ENCODE measurements at regions not wholly inside any gene's neighbourhood (a gene's known extent, or its start where the extent isn't known, plus 50 kb on each side); places are given as distances from the start of the nearest gene placed in this dataset.

- TF ChIP-seq LCORL (IDR thresholded peaks at IDR 0.05) (peak; percentile 92; the same call in 1 of the 2 replicates), LCORL (CRISPR knock-in tag; IDR thresholded peaks at IDR 0.05) (peak; percentile 72; the same call in 1 of the 2 replicates), ZBTB20 (CRISPR knock-in tag; IDR thresholded peaks at IDR 0.05; ENCODE audit: borderline replicate concordance, low read depth) (peak; percentile 41; the same call in 1 of the 2 replicates), XBP1 (CRISPR knock-in tag; IDR thresholded peaks at IDR 0.05) (no peak), ZNF33B (CRISPR knock-in tag; IDR thresholded peaks at IDR 0.05) (no peak), ZNF234 (CRISPR knock-in tag; conservative IDR thresholded peaks at IDR 0.05) (no peak), NCOA2 (CRISPR knock-in tag; IDR thresholded peaks at IDR 0.05) (peak; percentile 89), RFXAP (CRISPR knock-in tag; IDR thresholded peaks at IDR 0.05; ENCODE audit: borderline replicate concordance) (no peak), SNAI1 (CRISPR knock-in tag; IDR thresholded peaks at IDR 0.05; ENCODE audit: borderline replicate concordance) (no peak), MAF1 (CRISPR knock-in tag; IDR thresholded peaks at IDR 0.05; ENCODE audit: borderline replicate concordance) (no peak), ZNF614 (CRISPR knock-in tag; IDR thresholded peaks at IDR 0.05; ENCODE audit: borderline replicate concordance) (peak; percentile 56; the same call in 1 of the 2 replicates)
- TF ChIP-seq, protein P1, sequence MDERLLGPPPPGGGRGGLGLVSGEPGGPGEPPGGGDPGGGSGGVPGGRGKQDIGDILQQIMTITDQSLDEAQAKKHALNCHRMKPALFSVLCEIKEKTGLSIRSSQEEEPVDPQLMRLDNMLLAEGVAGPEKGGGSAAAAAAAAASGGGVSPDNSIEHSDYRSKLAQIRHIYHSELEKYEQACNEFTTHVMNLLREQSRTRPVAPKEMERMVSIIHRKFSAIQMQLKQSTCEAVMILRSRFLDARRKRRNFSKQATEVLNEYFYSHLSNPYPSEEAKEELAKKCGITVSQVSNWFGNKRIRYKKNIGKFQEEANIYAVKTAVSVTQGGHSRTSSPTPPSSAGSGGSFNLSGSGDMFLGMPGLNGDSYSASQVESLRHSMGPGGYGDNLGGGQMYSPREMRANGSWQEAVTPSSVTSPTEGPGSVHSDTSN (CRISPR knock-in tag; IDR thresholded peaks at IDR 0.05): no peak
- TF ChIP-seq, protein P2, sequence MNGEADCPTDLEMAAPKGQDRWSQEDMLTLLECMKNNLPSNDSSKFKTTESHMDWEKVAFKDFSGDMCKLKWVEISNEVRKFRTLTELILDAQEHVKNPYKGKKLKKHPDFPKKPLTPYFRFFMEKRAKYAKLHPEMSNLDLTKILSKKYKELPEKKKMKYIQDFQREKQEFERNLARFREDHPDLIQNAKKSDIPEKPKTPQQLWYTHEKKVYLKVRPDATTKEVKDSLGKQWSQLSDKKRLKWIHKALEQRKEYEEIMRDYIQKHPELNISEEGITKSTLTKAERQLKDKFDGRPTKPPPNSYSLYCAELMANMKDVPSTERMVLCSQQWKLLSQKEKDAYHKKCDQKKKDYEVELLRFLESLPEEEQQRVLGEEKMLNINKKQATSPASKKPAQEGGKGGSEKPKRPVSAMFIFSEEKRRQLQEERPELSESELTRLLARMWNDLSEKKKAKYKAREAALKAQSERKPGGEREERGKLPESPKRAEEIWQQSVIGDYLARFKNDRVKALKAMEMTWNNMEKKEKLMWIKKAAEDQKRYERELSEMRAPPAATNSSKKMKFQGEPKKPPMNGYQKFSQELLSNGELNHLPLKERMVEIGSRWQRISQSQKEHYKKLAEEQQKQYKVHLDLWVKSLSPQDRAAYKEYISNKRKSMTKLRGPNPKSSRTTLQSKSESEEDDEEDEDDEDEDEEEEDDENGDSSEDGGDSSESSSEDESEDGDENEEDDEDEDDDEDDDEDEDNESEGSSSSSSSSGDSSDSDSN (CRISPR knock-in tag; IDR thresholded peaks at IDR 0.05): no peak
Observed at GRCh38 chr6:87822011-87822410, 120.0 kb upstream of the AKIRIN2 start (continued).
